ENCODE measurements at regions not wholly inside any gene's neighbourhood (a gene's known extent, or its start where the extent isn't known, plus 50 kb on each side); places are given as distances from the start of the nearest gene placed in this dataset.

- no peak for DNase-seq (ENCODE audit: low read depth in 1 of 2, low spot score in 1 of 2)
- Histone ChIP-seq H3K27me3 (ENCODE audit: insufficient read depth, poor library complexity, severe bottlenecking) (no peaks in the 10 kb centered on the region), H3K27ac (replicated peaks) (no peak overlapping the region), H3K4me3 (replicated peaks; ENCODE audit: insufficient read depth, low read length) (no peak overlapping the region)
- TF ChIP-seq, protein P1, sequence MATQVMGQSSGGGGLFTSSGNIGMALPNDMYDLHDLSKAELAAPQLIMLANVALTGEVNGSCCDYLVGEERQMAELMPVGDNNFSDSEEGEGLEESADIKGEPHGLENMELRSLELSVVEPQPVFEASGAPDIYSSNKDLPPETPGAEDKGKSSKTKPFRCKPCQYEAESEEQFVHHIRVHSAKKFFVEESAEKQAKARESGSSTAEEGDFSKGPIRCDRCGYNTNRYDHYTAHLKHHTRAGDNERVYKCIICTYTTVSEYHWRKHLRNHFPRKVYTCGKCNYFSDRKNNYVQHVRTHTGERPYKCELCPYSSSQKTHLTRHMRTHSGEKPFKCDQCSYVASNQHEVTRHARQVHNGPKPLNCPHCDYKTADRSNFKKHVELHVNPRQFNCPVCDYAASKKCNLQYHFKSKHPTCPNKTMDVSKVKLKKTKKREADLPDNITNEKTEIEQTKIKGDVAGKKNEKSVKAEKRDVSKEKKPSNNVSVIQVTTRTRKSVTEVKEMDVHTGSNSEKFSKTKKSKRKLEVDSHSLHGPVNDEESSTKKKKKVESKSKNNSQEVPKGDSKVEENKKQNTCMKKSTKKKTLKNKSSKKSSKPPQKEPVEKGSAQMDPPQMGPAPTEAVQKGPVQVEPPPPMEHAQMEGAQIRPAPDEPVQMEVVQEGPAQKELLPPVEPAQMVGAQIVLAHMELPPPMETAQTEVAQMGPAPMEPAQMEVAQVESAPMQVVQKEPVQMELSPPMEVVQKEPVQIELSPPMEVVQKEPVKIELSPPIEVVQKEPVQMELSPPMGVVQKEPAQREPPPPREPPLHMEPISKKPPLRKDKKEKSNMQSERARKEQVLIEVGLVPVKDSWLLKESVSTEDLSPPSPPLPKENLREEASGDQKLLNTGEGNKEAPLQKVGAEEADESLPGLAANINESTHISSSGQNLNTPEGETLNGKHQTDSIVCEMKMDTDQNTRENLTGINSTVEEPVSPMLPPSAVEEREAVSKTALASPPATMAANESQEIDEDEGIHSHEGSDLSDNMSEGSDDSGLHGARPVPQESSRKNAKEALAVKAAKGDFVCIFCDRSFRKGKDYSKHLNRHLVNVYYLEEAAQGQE (IDR thresholded peaks at IDR 0.05; ENCODE audit: insufficient replicate concordance, low read depth): no peak
- TF ChIP-seq SPI1 (IDR thresholded peaks at IDR 0.05; ENCODE audit: borderline replicate concordance, low read depth): no peak
- TF ChIP-seq GABPA (IDR thresholded peaks at IDR 0.05; ENCODE audit: low read depth): no peak
- TF ChIP-seq, protein P2, sequence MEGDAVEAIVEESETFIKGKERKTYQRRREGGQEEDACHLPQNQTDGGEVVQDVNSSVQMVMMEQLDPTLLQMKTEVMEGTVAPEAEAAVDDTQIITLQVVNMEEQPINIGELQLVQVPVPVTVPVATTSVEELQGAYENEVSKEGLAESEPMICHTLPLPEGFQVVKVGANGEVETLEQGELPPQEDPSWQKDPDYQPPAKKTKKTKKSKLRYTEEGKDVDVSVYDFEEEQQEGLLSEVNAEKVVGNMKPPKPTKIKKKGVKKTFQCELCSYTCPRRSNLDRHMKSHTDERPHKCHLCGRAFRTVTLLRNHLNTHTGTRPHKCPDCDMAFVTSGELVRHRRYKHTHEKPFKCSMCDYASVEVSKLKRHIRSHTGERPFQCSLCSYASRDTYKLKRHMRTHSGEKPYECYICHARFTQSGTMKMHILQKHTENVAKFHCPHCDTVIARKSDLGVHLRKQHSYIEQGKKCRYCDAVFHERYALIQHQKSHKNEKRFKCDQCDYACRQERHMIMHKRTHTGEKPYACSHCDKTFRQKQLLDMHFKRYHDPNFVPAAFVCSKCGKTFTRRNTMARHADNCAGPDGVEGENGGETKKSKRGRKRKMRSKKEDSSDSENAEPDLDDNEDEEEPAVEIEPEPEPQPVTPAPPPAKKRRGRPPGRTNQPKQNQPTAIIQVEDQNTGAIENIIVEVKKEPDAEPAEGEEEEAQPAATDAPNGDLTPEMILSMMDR (IDR thresholded peaks at IDR 0.05; ENCODE audit: insufficient read depth, low read length): no peak
- TF ChIP-seq POLR2AphosphoS5 (IDR thresholded peaks at IDR 0.05; ENCODE audit: low read depth): no peak
Observed at GRCh38 chr2:15074751-15075700, 442.5 kb downstream of the LRATD1 start.

- no peak overlapping the region for H3K27ac ChIP-seq (replicated peaks)
- DNase-seq (ENCODE audit: low read depth in 1 of 2, low spot score in 1 of 2): peak in 1 of 2 experiments; percentile 52
- H3K27me3 ChIP-seq (ENCODE audit: insufficient read depth, poor library complexity, severe bottlenecking): no peaks in the 10 kb centered on the region
- TF ChIP-seq, protein P2 (IDR thresholded peaks at IDR 0.05; ENCODE audit: insufficient read depth, low read length): no peak
- no peak for TF ChIP-seq SPI1 (IDR thresholded peaks at IDR 0.05; ENCODE audit: borderline replicate concordance, low read depth)
- H3K4me3 ChIP-seq (replicated peaks; ENCODE audit: insufficient read depth, low read length): no peak overlapping the region
Observed at GRCh38 chr2:15076668-15077067, 444.2 kb downstream of the LRATD1 start.

DNA sequence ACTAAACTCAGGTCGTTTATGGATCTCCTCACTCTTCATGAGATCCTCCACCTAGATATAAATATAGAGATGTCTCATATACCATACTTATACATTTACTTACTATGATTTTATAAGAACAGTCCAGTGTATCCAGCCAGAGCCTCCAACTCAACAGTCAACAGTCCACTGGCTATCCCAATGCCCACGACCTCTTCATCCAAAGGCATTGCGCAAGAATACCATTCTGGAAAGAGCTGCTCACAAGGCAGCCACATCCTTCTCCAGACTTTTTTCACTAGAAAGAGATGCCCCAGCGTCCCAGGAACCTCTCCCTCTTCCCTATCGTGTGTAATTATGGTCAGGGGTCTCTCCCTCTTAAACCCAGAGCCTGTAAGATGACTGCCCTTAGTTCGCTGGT, 448.8 kb downstream of the LRATD1 start:
- no peak overlapping the region for H3K27ac ChIP-seq (replicated peaks)
- TF ChIP-seq, protein P2 (IDR thresholded peaks at IDR 0.05; ENCODE audit: insufficient read depth, low read length): no peak
- TF ChIP-seq, protein P1 (IDR thresholded peaks at IDR 0.05; ENCODE audit: insufficient replicate concordance, low read depth): no peak
- TF ChIP-seq POLR2AphosphoS5 (IDR thresholded peaks at IDR 0.05; ENCODE audit: low read depth) (no peak), SPI1 (IDR thresholded peaks at IDR 0.05; ENCODE audit: borderline replicate concordance, low read depth) (no peak), GABPA (IDR thresholded peaks at IDR 0.05; ENCODE audit: low read depth) (no peak)
- no peak overlapping the region for H3K4me3 ChIP-seq (replicated peaks; ENCODE audit: insufficient read depth, low read length)
- no peak for DNase-seq (ENCODE audit: low read depth in 1 of 2, low spot score in 1 of 2)
- H3K27me3 ChIP-seq (ENCODE audit: insufficient read depth, poor library complexity, severe bottlenecking): no peaks in the 10 kb centered on the region

Data from HL-60 (cell line).